ENCODE measurements at regions not wholly inside any gene's neighbourhood (a gene's known extent, or its start where the extent isn't known, plus 50 kb on each side); places are given as distances from the start of the nearest gene placed in this dataset.

DNA sequence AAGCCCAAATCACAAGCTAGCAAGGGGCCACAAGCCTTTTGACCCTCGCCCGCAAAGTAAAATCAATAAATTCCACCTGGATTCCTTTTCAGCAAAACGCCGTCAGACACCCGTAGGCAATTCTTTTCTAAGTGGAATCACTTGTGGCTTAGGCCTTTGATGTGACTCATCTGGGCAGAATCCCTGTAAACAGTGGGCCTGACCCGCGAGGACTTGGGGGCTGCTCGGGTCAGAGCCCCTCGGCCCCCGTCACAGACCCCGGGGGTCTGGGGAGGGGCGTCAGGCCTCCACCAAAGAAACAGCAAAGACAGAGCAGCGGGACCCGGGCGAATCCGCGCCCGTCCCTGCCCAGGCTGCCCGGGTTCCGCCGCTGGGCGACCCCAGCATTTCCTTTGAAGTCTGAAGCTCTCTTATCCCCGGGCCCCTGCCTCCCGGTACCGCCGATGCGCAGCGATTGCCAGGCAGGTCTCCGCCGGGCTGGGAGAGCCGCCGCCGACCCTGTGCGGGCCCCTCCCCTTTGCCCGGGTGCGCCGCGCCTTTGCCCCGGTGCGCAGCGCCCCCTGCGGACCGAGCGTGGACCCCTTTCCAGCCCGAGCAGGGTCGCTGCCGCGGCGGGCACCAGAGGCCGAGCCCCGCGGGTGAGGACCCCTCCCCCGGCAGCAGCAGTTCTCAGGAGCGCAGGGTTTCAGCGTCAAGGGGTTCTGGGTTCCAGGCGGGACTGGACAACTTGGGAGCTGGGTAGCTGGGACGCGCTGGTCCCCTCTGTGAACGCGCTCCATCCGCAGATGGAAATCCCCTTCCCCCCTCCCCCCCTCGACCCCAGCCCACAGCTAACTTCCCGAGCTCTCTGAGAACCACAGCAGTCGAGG is 178.3 kb downstream of the UACA start:
- peak; percentile 73 for DNase-seq (ENCODE audit: low spot score)
- CTCF ChIA-PET, result interaction anchor here (0.5 to 1.0 kb wide), 9 partner anchors 16 to 1434 kb away, joined by 3 to 7 read pairs (median 4); no protein-coding TSS in a partner anchor
- POLR2A ChIA-PET (ENCODE audit: low non-redundant PET), result no interaction called here
- TF ChIP-seq, protein P1, sequence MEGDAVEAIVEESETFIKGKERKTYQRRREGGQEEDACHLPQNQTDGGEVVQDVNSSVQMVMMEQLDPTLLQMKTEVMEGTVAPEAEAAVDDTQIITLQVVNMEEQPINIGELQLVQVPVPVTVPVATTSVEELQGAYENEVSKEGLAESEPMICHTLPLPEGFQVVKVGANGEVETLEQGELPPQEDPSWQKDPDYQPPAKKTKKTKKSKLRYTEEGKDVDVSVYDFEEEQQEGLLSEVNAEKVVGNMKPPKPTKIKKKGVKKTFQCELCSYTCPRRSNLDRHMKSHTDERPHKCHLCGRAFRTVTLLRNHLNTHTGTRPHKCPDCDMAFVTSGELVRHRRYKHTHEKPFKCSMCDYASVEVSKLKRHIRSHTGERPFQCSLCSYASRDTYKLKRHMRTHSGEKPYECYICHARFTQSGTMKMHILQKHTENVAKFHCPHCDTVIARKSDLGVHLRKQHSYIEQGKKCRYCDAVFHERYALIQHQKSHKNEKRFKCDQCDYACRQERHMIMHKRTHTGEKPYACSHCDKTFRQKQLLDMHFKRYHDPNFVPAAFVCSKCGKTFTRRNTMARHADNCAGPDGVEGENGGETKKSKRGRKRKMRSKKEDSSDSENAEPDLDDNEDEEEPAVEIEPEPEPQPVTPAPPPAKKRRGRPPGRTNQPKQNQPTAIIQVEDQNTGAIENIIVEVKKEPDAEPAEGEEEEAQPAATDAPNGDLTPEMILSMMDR (conservative IDR thresholded peaks at IDR 0.05; ENCODE audit: low read depth), result peak; percentile 10
- no peak overlapping the region for H3K27ac ChIP-seq

DNA sequence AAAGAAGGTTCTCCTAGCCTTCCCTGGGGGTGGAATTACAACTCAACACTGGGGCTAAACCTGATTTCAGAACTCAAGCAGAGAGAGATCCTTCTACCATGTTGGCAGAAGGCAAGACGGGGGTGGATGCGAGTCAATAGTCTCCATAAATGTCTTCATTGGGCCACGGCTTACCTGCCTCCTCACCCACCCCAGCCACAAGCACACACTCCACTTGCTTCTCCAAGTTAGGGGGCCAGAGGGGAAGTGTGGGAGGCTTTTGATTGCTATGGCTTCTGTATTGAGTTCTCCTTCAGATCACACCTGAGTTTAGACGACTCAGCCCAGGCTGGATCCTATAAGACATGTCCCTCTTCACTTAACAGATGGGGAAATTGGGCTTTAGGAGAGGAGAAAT is 178.9 kb downstream of the UACA start:
- POLR2A ChIA-PET (ENCODE audit: low non-redundant PET), result no interaction called here
- DNase-seq (ENCODE audit: low spot score), result no peak
- CTCF ChIA-PET, result interaction anchor here (0.6 kb wide), 2 partner anchors 16 to 96 kb away, joined by 4 to 5 read pairs; no protein-coding TSS in a partner anchor
- TF ChIP-seq, protein P1 (conservative IDR thresholded peaks at IDR 0.05; ENCODE audit: low read depth), result no peak
- no peak overlapping the region for H3K27ac ChIP-seq

DNA sequence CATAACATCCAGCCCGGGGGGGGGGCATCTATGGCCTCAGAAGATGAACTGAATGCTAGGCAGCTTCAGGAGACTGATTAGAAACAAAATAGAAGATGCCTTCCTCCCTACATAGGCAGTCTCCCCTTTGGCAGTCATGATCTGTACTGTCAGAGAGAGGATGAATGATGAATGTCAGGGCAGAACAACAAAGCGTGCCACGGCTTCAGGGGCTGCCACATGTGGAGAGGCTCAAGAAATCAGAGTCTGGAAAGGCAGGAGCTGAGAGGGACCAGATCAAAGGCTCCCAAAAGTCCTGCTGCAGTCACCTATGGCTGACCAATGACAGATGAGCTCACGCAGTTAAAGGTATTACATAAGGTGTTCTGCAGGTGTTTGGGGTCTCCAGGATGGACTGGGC is 180.4 kb downstream of the UACA start:
- H3K27ac ChIP-seq, result no peak overlapping the region
- TF ChIP-seq, protein P1 (conservative IDR thresholded peaks at IDR 0.05; ENCODE audit: low read depth), result no peak
- DNase-seq (ENCODE audit: low spot score), result no peak
- ChIA-PET CTCF (interaction anchor here (1.4 kb wide), 1 partner anchor 14 kb away, joined by 6 read pairs; no protein-coding TSS in a partner anchor), POLR2A (ENCODE audit: low non-redundant PET) (interaction anchor here (0.7 kb wide), 1 partner anchor 66 kb away, joined by 3 read pairs; no protein-coding TSS in a partner anchor)

DNA sequence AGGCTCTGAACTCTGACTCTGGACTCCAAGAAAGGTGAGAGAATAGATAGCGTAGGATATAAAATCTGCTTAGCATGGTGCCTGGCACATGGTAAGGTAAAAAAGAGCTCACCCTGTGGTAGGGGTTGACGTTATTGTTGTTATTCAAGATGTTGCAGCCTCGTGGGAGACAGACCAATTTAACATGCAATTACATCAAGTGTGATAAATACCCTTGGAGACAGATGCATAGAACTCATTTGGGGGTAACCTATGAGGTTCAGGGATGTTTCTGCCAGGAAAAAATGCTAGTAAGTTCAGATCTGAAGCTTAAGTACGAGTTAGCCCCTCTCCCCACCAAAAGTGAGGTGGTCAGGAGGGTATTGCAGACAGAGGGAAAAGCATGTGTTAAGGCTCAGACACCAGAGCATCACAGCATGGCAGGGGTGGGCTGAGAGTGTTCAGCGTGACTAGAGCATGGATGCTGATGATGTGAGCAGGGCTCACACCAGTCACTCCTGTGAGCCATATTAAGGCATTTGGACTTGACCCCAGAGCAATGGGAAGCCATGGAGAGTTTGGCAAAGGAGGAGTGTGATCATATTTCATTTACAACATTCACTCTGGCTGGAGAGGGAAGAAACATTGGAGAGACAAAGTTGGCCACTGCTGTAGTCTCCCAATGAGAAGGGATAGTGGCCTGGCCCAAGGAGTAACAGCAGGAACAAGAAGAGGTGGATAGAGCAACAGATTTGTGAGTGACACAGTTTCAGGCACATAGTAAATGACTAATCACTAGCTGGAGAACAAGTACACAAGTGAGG is 181.0 kb downstream of the UACA start:
- no peak overlapping the region for H3K27ac ChIP-seq
- ChIA-PET CTCF (interaction anchor here (1.4 kb wide), 1 partner anchor 14 kb away, joined by 6 read pairs; no protein-coding TSS in a partner anchor), POLR2A (ENCODE audit: low non-redundant PET) (no interaction called here)
- no peak for DNase-seq (ENCODE audit: low spot score)
- TF ChIP-seq, protein P1 (conservative IDR thresholded peaks at IDR 0.05; ENCODE audit: low read depth), result no peak

DNA sequence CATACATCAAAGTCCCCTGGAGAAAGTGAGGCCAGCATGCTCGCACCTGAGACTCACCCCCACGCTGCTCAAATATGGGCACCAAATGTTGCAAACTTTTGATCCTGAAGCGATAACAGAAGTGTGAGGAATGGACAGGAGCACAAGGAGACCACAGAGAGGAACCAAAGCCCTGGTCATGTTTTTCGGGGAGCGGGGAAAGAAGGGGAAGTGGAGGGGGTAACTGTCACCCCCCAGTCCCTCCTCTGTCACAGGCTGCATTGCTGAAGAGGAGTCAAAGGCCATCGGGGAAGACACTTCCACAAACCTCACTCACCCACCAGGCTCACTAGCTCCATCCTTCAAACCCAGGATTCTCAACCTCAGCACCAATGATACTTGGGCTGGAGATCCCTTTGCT is 182.4 kb downstream of the UACA start:
- H3K27ac ChIP-seq, result no peak overlapping the region
- POLR2A ChIA-PET (ENCODE audit: low non-redundant PET), result no interaction called here
- TF ChIP-seq, protein P1 (conservative IDR thresholded peaks at IDR 0.05; ENCODE audit: low read depth), result no peak
- no peak for DNase-seq (ENCODE audit: low spot score)
- CTCF ChIA-PET, result no interaction called here

DNA sequence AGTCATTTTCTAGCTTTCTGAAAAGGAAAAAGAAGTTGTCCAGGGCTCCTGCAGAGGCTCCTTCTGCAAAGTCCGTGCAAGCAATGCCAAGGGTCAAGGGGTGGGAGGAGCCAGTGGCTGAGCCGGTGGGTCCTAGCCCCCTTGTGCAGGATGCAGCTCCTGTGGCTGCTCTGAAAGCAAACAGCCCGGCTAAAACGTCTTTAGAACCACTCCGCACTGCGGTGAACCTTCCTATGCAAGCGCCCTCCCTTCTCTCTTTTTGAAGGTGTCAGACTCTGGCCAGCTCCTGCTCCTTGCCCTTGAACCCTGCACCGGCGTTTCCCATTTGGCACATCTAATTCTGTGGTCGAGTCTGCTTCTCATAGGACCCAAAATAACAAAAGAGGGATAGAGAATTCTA is 183.1 kb downstream of the UACA start:
- no peak for DNase-seq (ENCODE audit: low spot score)
- ChIA-PET CTCF (interaction anchor here (0.7 kb wide), 1 partner anchor 471 kb away, joined by 4 read pairs; no protein-coding TSS in a partner anchor), POLR2A (ENCODE audit: low non-redundant PET) (no interaction called here)
- TF ChIP-seq, protein P1 (conservative IDR thresholded peaks at IDR 0.05; ENCODE audit: low read depth), result no peak
- H3K27ac ChIP-seq, result no peak overlapping the region
